ENCODE measurements at regions not wholly inside any gene's neighbourhood (a gene's known extent, or its start where the extent isn't known, plus 50 kb on each side); places are given as distances from the start of the nearest gene placed in this dataset.

DNA sequence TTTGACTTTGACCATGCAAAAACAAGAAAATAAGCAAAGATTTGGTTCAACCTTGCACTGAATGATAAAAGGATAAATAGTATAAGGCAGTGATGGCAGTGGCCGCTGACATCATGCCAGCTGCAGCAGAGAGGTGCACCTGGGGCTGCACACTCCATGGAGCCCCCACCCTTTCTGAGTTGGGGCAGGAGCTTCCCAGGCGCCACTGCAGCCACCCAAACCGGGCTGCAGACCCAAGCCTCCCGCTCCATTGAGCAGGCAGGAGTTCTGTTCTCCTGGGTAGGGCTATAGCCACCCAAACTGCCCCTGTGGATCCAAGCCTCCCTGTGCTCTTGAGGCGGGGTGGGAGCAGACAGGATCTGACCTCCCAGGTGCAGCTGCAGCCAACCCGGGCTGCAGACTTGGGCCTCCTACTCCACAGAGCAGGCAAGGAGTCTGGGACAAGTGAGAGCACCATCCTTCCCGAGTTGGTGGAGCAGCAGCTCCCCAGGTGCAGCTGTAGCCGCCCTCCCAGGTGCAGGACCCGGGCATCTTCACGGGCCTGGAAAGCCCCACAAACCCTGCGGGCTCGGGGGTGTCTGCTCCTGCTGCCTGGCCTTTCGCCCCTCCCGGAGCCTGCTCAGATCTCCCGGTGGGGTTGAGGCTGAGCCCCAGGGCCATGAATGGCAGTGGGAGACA is 537.9 kb downstream of the TENT5A start:
- TF ChIP-seq POLR2A (IDR thresholded peaks at IDR 0.05; ENCODE audit: low read depth, low read length) (no peak), TAF1 (IDR thresholded peaks at IDR 0.05; ENCODE audit: borderline replicate concordance, low read depth, low read length) (no peak), POLR2AphosphoS5 (IDR thresholded peaks at IDR 0.05; ENCODE audit: low read depth, low read length) (no peak)
